Endodermal cell (in vitro differentiated cells): ENCODE measurements at regions not wholly inside any gene's neighbourhood (a gene's known extent, or its start where the extent isn't known, plus 50 kb on each side); places are given as distances from the start of the nearest gene placed in this dataset.

Source experiments
- DNase-seq: peaks from one replicate; pipeline ENCODE4 v3.0.0-alpha.2; 2017
- H3K27ac ChIP-seq: 2 replicates; pipeline ENCODE4 v1.5.1; 2013; ENCODE audit warnings: mild to moderate bottlenecking, low read depth, low read length, moderate library complexity
- H3K27me3 ChIP-seq: 2 replicates; pipeline ENCODE4 v1.6.1; 2013; ENCODE audit warnings: mild to moderate bottlenecking, low read length, moderate library complexity; ENCODE audit not compliant: insufficient read depth, control insufficient read depth, poor library complexity, severe bottlenecking
- H3K36me3 ChIP-seq: 2 replicates; pipeline ENCODE4 v1.7.0; 2013; ENCODE audit warnings: mild to moderate bottlenecking, low read length, moderate library complexity; ENCODE audit not compliant: control insufficient read depth, insufficient read depth
- H3K4me1 ChIP-seq: one replicate; pipeline ENCODE4 v1.7.0; 2013; ENCODE audit warnings: low read length; ENCODE audit not compliant: control insufficient read depth, insufficient read depth
- H3K4me3 ChIP-seq: 2 replicates; pipeline ENCODE4 v1.5.1; 2013; ENCODE audit warnings: mild to moderate bottlenecking, low read length, moderate library complexity
- H3K9ac ChIP-seq: 2 replicates; pipeline ENCODE4 v1.6.1; 2013; ENCODE audit warnings: mild to moderate bottlenecking, low read length, moderate library complexity; ENCODE audit not compliant: poor library complexity, severe bottlenecking; ENCODE audit errors: extremely low read depth
- H3K9me3 ChIP-seq: 2 replicates; pipeline ENCODE4 v1.6.1; 2013; ENCODE audit warnings: mild to moderate bottlenecking, low read length, moderate library complexity; ENCODE audit not compliant: control insufficient read depth
- H3K27ac Mint-ChIP-seq: 2 replicates; pipeline ENCODE4 v1.8.0; 2020; ENCODE audit warnings: mixed read lengths
- H3K27me3 Mint-ChIP-seq: 2 replicates; pipeline ENCODE4 v1.8.0; 2021; ENCODE audit warnings: mild to moderate bottlenecking, mixed read lengths; ENCODE audit not compliant: insufficient read depth
- H3K36me3 Mint-ChIP-seq: 2 replicates; pipeline ENCODE4 v1.8.0; 2020; ENCODE audit warnings: low read depth, mixed read lengths
- H3K4me1 Mint-ChIP-seq: 2 replicates; pipeline ENCODE4 v1.8.0; 2020; ENCODE audit warnings: mixed read lengths
- H3K4me3 Mint-ChIP-seq: 2 replicates; pipeline ENCODE4 v1.8.0; 2020; ENCODE audit warnings: mild to moderate bottlenecking, moderate library complexity, mixed read lengths
- H3K9me3 Mint-ChIP-seq: 2 replicates; pipeline ENCODE4 v1.8.0; 2020; ENCODE audit warnings: mild to moderate bottlenecking, mixed read lengths
- WGBS, 2 experiments: methylation state at CpG; one replicate each; pipeline versions ENCODE4 v1.1.5 to v1.1.7; 2013; ENCODE audit warnings: missing lambda C conversion rate in 2 of 2, mixed read lengths in 1 of 2; ENCODE audit not compliant: insufficient coverage in 1 of 2, insufficient read length in 1 of 2; 5-methylcytosine and 5-hydroxymethylcytosine counted together
- TF ChIP-seq, protein P1 (sequence below): fragments of 200-600 bp; sonication (generic); conservative IDR thresholded peaks from 2 replicates; pipeline ENCODE4 v1.5.0; 2021; ENCODE audit warnings: antibody characterized with exemption, mild to moderate bottlenecking

DNA sequence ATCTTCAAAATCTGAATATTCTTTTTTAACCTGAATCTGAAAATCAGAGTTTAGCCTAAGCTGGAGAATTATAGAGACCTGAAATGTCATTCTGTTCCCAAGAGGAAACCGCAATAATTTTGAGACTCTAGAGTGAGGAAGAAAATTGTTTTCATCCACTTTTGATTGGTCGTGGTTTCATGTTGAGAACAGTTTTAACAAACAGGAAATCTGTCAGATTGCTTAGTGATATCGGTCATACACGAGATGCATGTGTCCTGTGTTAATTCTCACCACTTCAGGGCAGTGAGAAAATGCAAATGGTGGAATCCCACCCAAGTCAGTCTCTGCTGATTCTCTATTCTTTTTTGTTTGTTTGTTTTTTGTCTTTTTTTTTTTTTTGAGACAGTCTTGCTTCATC is 1498.5 kb upstream of the TMEM132C start:
- H3K36me3 Mint-ChIP-seq: no peaks in the 10 kb centered on the region
- 84 to 85% methylated on average over 4 of the region's 4 CpGs for WGBS, 2 experiments
- no peak for DNase-seq
- Histone ChIP-seq H3K9ac (no peak overlapping the region), H3K9me3 (peaks cover 47% of the 10 kb centered on the region), H3K36me3 (no peaks in the 10 kb centered on the region), H3K4me1 (no peaks in the 10 kb centered on the region), H3K4me3 (no peak overlapping the region), H3K27me3 (no peaks in the 10 kb centered on the region), H3K27ac (no peak overlapping the region)
- H3K9me3 Mint-ChIP-seq: peaks cover 34% of the 10 kb centered on the region
- no peak overlapping the region for H3K4me3 Mint-ChIP-seq
- peaks cover 7% of the 10 kb centered on the region for H3K27me3 Mint-ChIP-seq
- peaks cover 4% of the 10 kb centered on the region for H3K4me1 Mint-ChIP-seq
- TF ChIP-seq, protein P1, sequence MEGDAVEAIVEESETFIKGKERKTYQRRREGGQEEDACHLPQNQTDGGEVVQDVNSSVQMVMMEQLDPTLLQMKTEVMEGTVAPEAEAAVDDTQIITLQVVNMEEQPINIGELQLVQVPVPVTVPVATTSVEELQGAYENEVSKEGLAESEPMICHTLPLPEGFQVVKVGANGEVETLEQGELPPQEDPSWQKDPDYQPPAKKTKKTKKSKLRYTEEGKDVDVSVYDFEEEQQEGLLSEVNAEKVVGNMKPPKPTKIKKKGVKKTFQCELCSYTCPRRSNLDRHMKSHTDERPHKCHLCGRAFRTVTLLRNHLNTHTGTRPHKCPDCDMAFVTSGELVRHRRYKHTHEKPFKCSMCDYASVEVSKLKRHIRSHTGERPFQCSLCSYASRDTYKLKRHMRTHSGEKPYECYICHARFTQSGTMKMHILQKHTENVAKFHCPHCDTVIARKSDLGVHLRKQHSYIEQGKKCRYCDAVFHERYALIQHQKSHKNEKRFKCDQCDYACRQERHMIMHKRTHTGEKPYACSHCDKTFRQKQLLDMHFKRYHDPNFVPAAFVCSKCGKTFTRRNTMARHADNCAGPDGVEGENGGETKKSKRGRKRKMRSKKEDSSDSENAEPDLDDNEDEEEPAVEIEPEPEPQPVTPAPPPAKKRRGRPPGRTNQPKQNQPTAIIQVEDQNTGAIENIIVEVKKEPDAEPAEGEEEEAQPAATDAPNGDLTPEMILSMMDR: no peak
- H3K27ac Mint-ChIP-seq: no peak overlapping the region

- no peak overlapping the region for H3K4me3 Mint-ChIP-seq
- H3K36me3 ChIP-seq: no peaks in the 10 kb centered on the region
- no peak overlapping the region for H3K27ac Mint-ChIP-seq
- no peak overlapping the region for H3K9ac ChIP-seq
- no peaks in the 10 kb centered on the region for H3K36me3 Mint-ChIP-seq
- no peak overlapping the region for H3K27ac ChIP-seq
- no peak overlapping the region for H3K4me3 ChIP-seq
- DNase-seq: no peak
- no peaks in the 10 kb centered on the region for H3K4me1 ChIP-seq
- peaks cover 4% of the 10 kb centered on the region for H3K4me1 Mint-ChIP-seq
- no peaks in the 10 kb centered on the region for H3K27me3 ChIP-seq
- WGBS, 2 experiments: 67% methylated on average over 3 of the region's 3 CpGs; no CpG with 5 or more reads in 1 of the 2 experiments
- peaks cover 42% of the 10 kb centered on the region for H3K9me3 ChIP-seq
- peaks cover 17% of the 10 kb centered on the region for H3K9me3 Mint-ChIP-seq
- peaks cover 4% of the 10 kb centered on the region for H3K27me3 Mint-ChIP-seq
- TF ChIP-seq, protein P1: no peak
Observed at GRCh38 chr12:126770188-126770587, 1496.8 kb upstream of the TMEM132C start.

DNA sequence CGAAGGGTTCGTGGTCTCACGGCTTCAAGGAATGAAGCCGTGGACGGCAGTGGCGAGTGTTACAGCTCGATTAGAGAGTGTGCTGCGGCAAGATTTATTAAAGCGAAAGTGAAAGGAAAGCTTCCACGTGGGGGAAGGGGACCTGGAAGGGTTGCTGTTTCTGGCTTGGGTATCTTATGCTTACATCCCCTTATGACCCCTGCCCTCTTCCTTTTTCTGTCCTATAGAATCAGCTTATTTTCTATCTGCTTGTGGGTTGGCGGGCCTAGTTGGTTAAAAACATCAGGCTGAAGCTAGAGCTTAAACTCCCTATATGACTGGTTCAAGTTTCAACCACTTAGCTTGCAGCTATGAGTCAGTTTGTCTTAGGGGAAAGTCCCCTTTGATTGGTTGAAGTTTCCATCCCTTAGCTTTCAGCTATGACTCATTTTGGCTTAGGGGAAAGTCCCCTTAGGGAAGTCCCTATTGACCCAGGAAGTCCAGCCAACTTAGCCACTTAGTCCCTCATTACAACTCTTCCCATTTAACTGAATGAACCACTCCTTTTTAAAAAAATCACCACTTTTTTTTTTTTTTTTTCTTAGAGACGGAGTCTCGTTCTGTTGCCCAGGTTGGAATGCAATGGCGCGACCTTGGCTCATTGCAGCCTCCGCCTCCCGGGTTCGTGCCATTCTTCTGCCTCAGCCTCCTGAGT is 1494.7 kb upstream of the TMEM132C start:
- peaks cover 4% of the 10 kb centered on the region for H3K4me1 Mint-ChIP-seq
- H3K27me3 ChIP-seq: no peaks in the 10 kb centered on the region
- TF ChIP-seq, protein P1: no peak
- H3K4me3 ChIP-seq: no peak overlapping the region
- no peak overlapping the region for H3K9ac ChIP-seq
- H3K27ac Mint-ChIP-seq: no peak overlapping the region
- H3K9me3 ChIP-seq: peaks cover 30% of the 10 kb centered on the region
- WGBS, 2 experiments: 76 to 85% methylated on average over 11 to 18 of the region's 18 CpGs
- H3K27me3 Mint-ChIP-seq: peaks cover 4% of the 10 kb centered on the region
- no peaks in the 10 kb centered on the region for H3K36me3 ChIP-seq
- peaks cover 13% of the 10 kb centered on the region for H3K9me3 Mint-ChIP-seq
- H3K4me3 Mint-ChIP-seq: no peak overlapping the region
- H3K4me1 ChIP-seq: no peaks in the 10 kb centered on the region
- no peaks in the 10 kb centered on the region for H3K36me3 Mint-ChIP-seq
- no peak for DNase-seq
- H3K27ac ChIP-seq: no peak overlapping the region
